ENCODE measurements at regions not wholly inside any gene's neighbourhood (a gene's known extent, or its start where the extent isn't known, plus 50 kb on each side); places are given as distances from the start of the nearest gene placed in this dataset.

DNA sequence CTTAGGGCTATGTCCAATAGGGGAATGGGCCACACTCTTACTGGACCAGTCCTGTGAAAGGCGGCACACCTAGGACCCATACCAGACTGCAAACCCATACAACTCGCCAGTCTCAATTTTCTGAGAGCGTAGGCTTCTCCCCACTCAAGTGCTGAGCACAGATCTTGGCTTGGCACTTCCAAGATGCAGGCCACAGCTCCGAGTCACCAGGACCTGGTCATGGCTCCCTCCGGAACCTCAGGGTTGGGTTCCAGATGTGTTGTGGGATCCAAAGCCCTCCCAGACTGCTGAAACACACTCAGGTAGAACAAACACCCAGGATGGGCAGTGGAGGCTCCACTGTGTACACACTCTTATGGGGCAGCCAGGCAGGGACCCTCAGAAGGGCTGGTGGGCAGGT is 103.3 kb downstream of the TMEM144 start:
- DNase-seq (ENCODE audit: low spot score): no peak
- H3K4me3 ChIP-seq: no peak overlapping the region
- TF ChIP-seq, protein P1, sequence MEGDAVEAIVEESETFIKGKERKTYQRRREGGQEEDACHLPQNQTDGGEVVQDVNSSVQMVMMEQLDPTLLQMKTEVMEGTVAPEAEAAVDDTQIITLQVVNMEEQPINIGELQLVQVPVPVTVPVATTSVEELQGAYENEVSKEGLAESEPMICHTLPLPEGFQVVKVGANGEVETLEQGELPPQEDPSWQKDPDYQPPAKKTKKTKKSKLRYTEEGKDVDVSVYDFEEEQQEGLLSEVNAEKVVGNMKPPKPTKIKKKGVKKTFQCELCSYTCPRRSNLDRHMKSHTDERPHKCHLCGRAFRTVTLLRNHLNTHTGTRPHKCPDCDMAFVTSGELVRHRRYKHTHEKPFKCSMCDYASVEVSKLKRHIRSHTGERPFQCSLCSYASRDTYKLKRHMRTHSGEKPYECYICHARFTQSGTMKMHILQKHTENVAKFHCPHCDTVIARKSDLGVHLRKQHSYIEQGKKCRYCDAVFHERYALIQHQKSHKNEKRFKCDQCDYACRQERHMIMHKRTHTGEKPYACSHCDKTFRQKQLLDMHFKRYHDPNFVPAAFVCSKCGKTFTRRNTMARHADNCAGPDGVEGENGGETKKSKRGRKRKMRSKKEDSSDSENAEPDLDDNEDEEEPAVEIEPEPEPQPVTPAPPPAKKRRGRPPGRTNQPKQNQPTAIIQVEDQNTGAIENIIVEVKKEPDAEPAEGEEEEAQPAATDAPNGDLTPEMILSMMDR (IDR thresholded peaks at IDR 0.05): no peak
- H3K27ac ChIP-seq: peak overlapping the region; percentile 61 to 83

DNA sequence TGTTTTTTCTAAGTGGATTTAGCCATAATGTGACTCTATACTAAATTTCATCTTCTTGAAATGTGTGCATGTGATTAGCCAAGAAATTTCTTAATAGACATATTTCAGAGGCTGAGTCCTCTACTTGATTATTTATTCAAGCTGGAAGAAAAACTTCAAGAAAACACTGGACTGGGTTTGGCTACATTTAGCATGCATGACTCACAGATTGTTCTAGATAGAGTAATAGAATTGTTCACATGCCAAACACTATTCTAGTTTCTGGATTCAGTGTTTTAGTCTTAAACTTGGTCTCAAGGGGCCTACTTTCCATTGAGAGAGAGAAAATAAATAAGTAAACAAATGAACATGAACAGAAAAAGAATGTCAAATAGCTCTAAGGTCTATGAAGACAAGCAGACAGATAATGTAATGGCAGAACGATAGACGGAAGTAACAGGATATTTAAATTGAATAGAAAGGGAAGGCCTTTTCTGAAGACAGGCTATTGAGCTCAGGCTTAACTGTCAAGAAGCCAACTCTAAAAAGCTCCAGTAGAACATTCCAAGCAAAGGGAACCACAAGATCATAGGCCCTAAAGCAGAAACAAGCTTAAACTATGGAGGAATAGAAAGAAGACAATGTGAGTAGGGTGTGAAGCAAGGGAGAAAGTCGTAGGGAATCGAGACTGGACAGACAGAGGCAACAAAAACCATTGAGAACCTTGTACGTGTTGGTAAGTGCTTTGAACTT is 104.6 kb downstream of the TMEM144 start:
- Histone ChIP-seq H3K4me3 (no peak overlapping the region), H3K27ac (peak overlapping the region; percentile 72 to 83)
- TF ChIP-seq, protein P1 (IDR thresholded peaks at IDR 0.05): no peak
- DNase-seq (ENCODE audit: low spot score): no peak

DNA sequence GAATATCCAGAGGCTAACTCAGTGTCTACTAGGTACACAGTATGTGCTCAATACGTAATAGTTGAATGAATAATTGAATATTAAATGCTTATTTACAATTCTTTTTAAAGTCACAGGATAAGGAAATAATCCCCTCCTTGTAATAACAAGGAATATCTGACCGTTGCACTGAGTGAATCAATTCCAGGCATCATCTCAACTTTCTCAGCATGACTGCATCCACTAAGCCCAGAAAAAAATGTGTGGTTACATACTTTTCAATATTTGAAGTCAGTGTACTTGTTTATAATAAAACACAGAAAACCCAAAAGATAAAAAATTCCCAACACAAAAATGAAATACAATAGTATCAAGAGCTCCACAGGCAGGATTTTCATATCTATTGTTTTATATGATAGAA is 105.4 kb downstream of the TMEM144 start:
- Histone ChIP-seq H3K27ac (peak overlapping the region; percentile 72 to 83), H3K4me3 (no peak overlapping the region)

DNA sequence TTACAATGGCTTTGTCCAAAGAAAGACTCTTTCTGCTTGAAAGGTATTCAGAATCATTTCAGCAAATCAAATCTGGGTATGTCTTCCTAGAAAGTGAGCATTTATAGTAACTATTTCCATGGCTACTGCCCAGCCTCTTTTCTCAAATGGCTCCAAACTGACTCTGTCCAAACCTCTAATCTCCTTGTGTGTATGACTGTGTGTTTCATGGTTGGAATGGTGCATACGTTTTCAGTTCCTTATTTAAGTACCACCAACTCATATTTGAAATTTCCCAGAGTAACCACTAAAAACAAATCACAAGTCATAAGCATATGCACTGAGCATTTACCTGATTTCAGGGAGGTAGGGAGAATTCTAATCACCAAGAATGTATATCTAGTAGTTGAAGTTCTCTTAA is 106.0 kb downstream of the TMEM144 start:
- Histone ChIP-seq H3K27ac (peak overlapping the region in 1 of 2 donors; percentile 83), H3K4me3 (no peak overlapping the region)
- TF ChIP-seq, protein P1 (IDR thresholded peaks at IDR 0.05): no peak
- no peak for DNase-seq (ENCODE audit: low spot score)

More for the DNA sequence above, 105.4 kb downstream of the TMEM144 start:
- TF ChIP-seq, protein P1 (IDR thresholded peaks at IDR 0.05): no peak
- no peak for DNase-seq (ENCODE audit: low spot score)

DNA sequence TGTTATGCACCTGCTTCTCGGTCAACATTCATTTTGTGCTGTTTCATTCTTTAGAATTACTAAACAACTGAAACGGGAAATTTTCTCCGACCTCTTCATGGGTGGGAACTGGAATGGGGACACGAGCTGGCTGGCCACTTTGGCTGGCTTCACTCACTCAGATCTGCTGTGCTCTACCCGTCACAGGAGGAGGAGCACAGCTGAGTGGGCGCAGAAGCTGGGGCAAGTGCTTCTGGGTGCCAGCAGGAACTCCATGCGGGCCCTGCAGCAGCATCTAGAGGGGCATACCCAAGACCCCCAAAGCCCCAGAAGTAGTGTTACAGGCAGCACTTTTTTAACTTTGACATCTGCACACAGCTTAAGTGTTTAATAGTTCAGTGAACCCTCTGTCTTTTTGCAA is 109.6 kb downstream of the TMEM144 start:
- Histone ChIP-seq H3K4me3 (no peak overlapping the region), H3K27ac (no peak overlapping the region)
- TF ChIP-seq, protein P1 (IDR thresholded peaks at IDR 0.05): no peak
- DNase-seq (ENCODE audit: low spot score): no peak

DNA sequence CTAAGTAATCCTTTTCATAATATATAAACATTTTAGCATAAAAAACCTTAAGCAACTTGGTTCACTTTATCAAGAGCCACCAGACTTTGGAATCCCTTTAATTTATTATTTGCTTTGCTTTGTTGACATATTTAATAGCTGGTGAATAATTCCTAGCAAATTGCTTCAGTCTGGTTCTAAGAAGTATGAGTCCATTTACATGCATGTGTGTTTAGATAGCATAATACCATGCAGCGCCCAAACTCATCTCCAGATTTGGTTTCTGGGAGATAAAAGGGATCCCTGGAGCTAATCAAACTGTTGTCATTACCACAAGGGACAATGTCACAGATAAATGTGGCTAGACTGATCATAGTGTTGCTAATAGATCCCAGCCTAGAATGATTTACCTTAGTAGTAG is 111.8 kb downstream of the TMEM144 start:
- TF ChIP-seq, protein P1 (IDR thresholded peaks at IDR 0.05): no peak
- no peak for DNase-seq (ENCODE audit: low spot score)
- Histone ChIP-seq H3K27ac (no peak overlapping the region), H3K4me3 (no peak overlapping the region)

DNA sequence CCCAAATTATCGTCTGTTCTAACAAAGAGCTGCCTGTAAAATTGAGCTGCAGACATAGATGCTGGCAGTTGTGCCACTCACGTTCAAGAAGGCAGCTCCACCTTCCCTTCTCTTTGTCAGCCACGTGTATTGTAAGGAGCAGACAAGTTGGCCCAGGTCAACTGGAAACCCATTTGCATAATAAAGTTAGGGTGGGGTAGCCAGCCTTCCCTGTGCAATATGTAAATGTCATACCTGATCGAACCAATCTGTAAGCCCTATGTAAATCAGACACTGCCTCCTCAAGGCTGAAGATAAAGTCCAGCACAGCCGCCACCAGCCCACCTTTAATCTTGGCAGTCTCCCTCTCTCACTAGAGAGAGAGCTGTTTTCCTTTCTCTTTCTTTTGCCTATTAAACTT is 117.2 kb downstream of the TMEM144 start:
- no peak for DNase-seq (ENCODE audit: low spot score)
- H3K27ac ChIP-seq: no peak overlapping the region
- TF ChIP-seq, protein P1 (IDR thresholded peaks at IDR 0.05): no peak
- H3K4me3 ChIP-seq: no peak overlapping the region
